GM21529 (cell line): ENCODE measurements at regions not wholly inside any gene's neighbourhood (a gene's known extent, or its start where the extent isn't known, plus 50 kb on each side); places are given as distances from the start of the nearest gene placed in this dataset.

Source experiments
- ATAC-seq: cut with Tn5 transposase; IDR thresholded peaks from one replicate; pipeline ENCODE4 v1.9.1; 2021; ENCODE audit not compliant: unreplicated experiment

GRCh38 chr14:61139006-61139599 is 142.0 kb downstream of the TMEM30B start:
- ATAC-seq: no peak

GRCh38 chr14:61132894-61133293 is 148.2 kb downstream of the TMEM30B start:
- ATAC-seq: no peak

GRCh38 chr14:61132336-61132735 is 148.8 kb downstream of the TMEM30B start:
- ATAC-seq: no peak

- no peak for ATAC-seq
These were observed 149.6 kb downstream of the SLC38A6 start for GRCh38 chr14:61130512-61131260.

- ATAC-seq: no peak
These were observed 148.2 kb downstream of the SLC38A6 start for GRCh38 chr14:61129168-61129745.

GRCh38 chr14:61128382-61129167 is 147.5 kb downstream of the SLC38A6 start:
- no peak for ATAC-seq

- no peak for ATAC-seq
These were observed 145.8 kb downstream of the SLC38A6 start for GRCh38 chr14:61126603-61127498.

- no peak for ATAC-seq
These were observed 145.0 kb downstream of the SLC38A6 start for GRCh38 chr14:61125867-61126572.

- ATAC-seq: no peak
These were observed 144.2 kb downstream of the SLC38A6 start for GRCh38 chr14:61125041-61125866.

- no peak for ATAC-seq
These were observed 141.8 kb downstream of the SLC38A6 start for GRCh38 chr14:61122862-61123261.

GRCh38 chr14:61121355-61121787 is 140.3 kb downstream of the SLC38A6 start:
- no peak for ATAC-seq

GRCh38 chr14:61120576-61120975 is 139.5 kb downstream of the SLC38A6 start:
- ATAC-seq: no peak

- ATAC-seq: no peak
These were observed 138.0 kb downstream of the SLC38A6 start for GRCh38 chr14:61119006-61119405.

GRCh38 chr14:61116369-61116768 is 135.3 kb downstream of the SLC38A6 start:
- ATAC-seq: no peak

- ATAC-seq: no peak
These were observed 132.6 kb downstream of the SLC38A6 start for GRCh38 chr14:61113561-61114225.

GRCh38 chr14:61112506-61112905 is 131.5 kb downstream of the SLC38A6 start:
- no peak for ATAC-seq

GRCh38 chr14:61111731-61112130 is 130.7 kb downstream of the SLC38A6 start:
- no peak for ATAC-seq

GRCh38 chr14:61111209-61111665 is 130.2 kb downstream of the SLC38A6 start:
- ATAC-seq: no peak
